Smooth muscle cell (in vitro differentiated cells): ENCODE measurements at regions not wholly inside any gene's neighbourhood (a gene's known extent, or its start where the extent isn't known, plus 50 kb on each side); places are given as distances from the start of the nearest gene placed in this dataset.

Source experiments
- DNase-seq: peaks from one replicate; lab custom pipeline; 2025; ENCODE audit not compliant: unreplicated experiment; lab: John Stamatoyannopoulos, UW
- H2AFZ ChIP-seq: fragments of 200-600 bp; sonication (generic); 2 replicates; pipeline ENCODE4 v1.6.0; 2016; ENCODE audit warnings: antibody characterized with exemption, low read depth, mild to moderate bottlenecking
- H3F3A ChIP-seq: fragments of 200-600 bp; sonication (generic); 2 replicates; pipeline ENCODE4 v1.6.0; 2017; ENCODE audit warnings: antibody characterized with exemption, low read depth
- H3K27ac ChIP-seq: fragments of 200-600 bp; sonication (generic); 2 replicates; pipeline ENCODE4 v1.5.1; 2016; ENCODE audit warnings: low read depth, mild to moderate bottlenecking
- H3K27me3 ChIP-seq: fragments of 200-600 bp; sonication (generic); 2 replicates; pipeline ENCODE4 v1.6.1; 2016; ENCODE audit warnings: low read depth, mild to moderate bottlenecking
- H3K36me3 ChIP-seq: fragments of 200-600 bp; sonication (generic); 2 replicates; pipeline ENCODE4 v1.5.1; 2016; ENCODE audit warnings: low read depth
- H3K4me1 ChIP-seq: fragments of 200-600 bp; sonication (generic); 2 replicates; pipeline ENCODE4 v1.5.1; 2016; ENCODE audit warnings: low read depth
- H3K4me2 ChIP-seq: fragments of 200-600 bp; sonication (generic); 2 replicates; pipeline ENCODE4 v1.6.0; 2016; ENCODE audit warnings: mild to moderate bottlenecking
- H3K4me3 ChIP-seq: fragments of 200-600 bp; sonication (generic); 2 replicates; pipeline ENCODE4 v1.5.1; 2016; ENCODE audit warnings: mild to moderate bottlenecking
- H3K79me2 ChIP-seq: fragments of 200-600 bp; sonication (generic); 2 replicates; pipeline ENCODE4 v1.6.0; 2016; ENCODE audit warnings: low read depth, mild to moderate bottlenecking
- H3K9ac ChIP-seq: fragments of 200-600 bp; sonication (generic); 2 replicates; pipeline ENCODE4 v1.6.0; 2016; ENCODE audit warnings: low read depth
- H3K9me3 ChIP-seq: fragments of 200-600 bp; sonication (generic); replicated peaks from 2 replicates; pipeline ENCODE4 v1.5.1; 2016; ENCODE audit warnings: low read depth
- H4K20me1 ChIP-seq: fragments of 200-600 bp; sonication (generic); 2 replicates; pipeline ENCODE4 v1.6.0; 2016; ENCODE audit warnings: low read depth
- CTCF ChIP-seq: fragments of 200-600 bp; sonication (generic); IDR thresholded peaks from 2 replicates; pipeline ENCODE4 v1.5.1; 2017; ENCODE audit warnings: borderline replicate concordance, mild to moderate bottlenecking, antibody characterized with exemption; ENCODE audit not compliant: insufficient read depth, poor library complexity, severe bottlenecking
- WGBS: methylation state at CpG from one replicate; pipeline ENCODE4 v1.1.7; 2016; ENCODE audit warnings: low lambda C conversion rate; 5-methylcytosine and 5-hydroxymethylcytosine counted together

GRCh38 chr3:162605651-162606204 is 1109.1 kb downstream of the OTOL1 start:
- Histone ChIP-seq H3K27ac (no peak overlapping the region), H3K4me2 (no peak overlapping the region), H2AFZ (no peak overlapping the region), H3K9ac (no peak overlapping the region), H3K36me3 (no peaks in the 10 kb centered on the region), H3F3A (no peaks in the 10 kb centered on the region), H3K9me3 (no peaks in the 10 kb centered on the region), H3K79me2 (no peaks in the 10 kb centered on the region), H3K4me1 (no peaks in the 10 kb centered on the region), H3K4me3 (no peak overlapping the region), H4K20me1 (no peaks in the 10 kb centered on the region), H3K27me3 (no peaks in the 10 kb centered on the region)
- no peak for DNase-seq
- no peak for TF ChIP-seq CTCF
- 90% methylated on average over 4 of the region's 4 CpGs for WGBS

- no peak overlapping the region for H3K4me3 ChIP-seq
- H2AFZ ChIP-seq = no peak overlapping the region
- no peak overlapping the region for H3K9ac ChIP-seq
- no peaks in the 10 kb centered on the region for H3K9me3 ChIP-seq
- WGBS = 68% methylated on average over 2 of the region's 2 CpGs
- H3K27ac ChIP-seq = no peak overlapping the region
- no peak for DNase-seq
- H3K79me2 ChIP-seq = no peaks in the 10 kb centered on the region
- H3K36me3 ChIP-seq = no peaks in the 10 kb centered on the region
- H3K27me3 ChIP-seq = no peaks in the 10 kb centered on the region
- H3K4me1 ChIP-seq = no peaks in the 10 kb centered on the region
- no peak for TF ChIP-seq CTCF
- H4K20me1 ChIP-seq = no peaks in the 10 kb centered on the region
- H3F3A ChIP-seq = no peaks in the 10 kb centered on the region
- H3K4me2 ChIP-seq = no peak overlapping the region
Measured at GRCh38 chr3:162610261-162610660, 1113.7 kb downstream of the OTOL1 start.

GRCh38 chr3:162612991-162613390 is 1116.4 kb downstream of the OTOL1 start:
- no peaks in the 10 kb centered on the region for H3K9me3 ChIP-seq
- no peak overlapping the region for H2AFZ ChIP-seq
- no peaks in the 10 kb centered on the region for H3K4me1 ChIP-seq
- H3K4me2 ChIP-seq = no peak overlapping the region
- no peak overlapping the region for H3K27ac ChIP-seq
- H3K27me3 ChIP-seq = no peaks in the 10 kb centered on the region
- no peaks in the 10 kb centered on the region for H3K36me3 ChIP-seq
- DNase-seq = no peak
- no peaks in the 10 kb centered on the region for H4K20me1 ChIP-seq
- H3K79me2 ChIP-seq = no peaks in the 10 kb centered on the region
- no peak for TF ChIP-seq CTCF
- H3K4me3 ChIP-seq = no peak overlapping the region
- WGBS = 87% methylated on average over 2 of the region's 2 CpGs
- no peaks in the 10 kb centered on the region for H3F3A ChIP-seq
- no peak overlapping the region for H3K9ac ChIP-seq

GRCh38 chr3:162626172-162626571 is 1129.6 kb downstream of the OTOL1 start:
- H3K4me2 ChIP-seq = no peak overlapping the region
- no peak overlapping the region for H3K4me3 ChIP-seq
- H2AFZ ChIP-seq = no peak overlapping the region
- TF ChIP-seq CTCF = no peak
- H3K4me1 ChIP-seq = no peaks in the 10 kb centered on the region
- H3K36me3 ChIP-seq = no peaks in the 10 kb centered on the region
- no peak overlapping the region for H3K27ac ChIP-seq
- H3K79me2 ChIP-seq = no peaks in the 10 kb centered on the region
- H3K27me3 ChIP-seq = no peaks in the 10 kb centered on the region
- H4K20me1 ChIP-seq = no peaks in the 10 kb centered on the region
- DNase-seq = no peak
- H3K9ac ChIP-seq = no peak overlapping the region
- H3K9me3 ChIP-seq = no peaks in the 10 kb centered on the region
- no peaks in the 10 kb centered on the region for H3F3A ChIP-seq
